A549 (cell line): ENCODE measurements at regions not wholly inside any gene's neighbourhood (a gene's known extent, or its start where the extent isn't known, plus 50 kb on each side); places are given as distances from the start of the nearest gene placed in this dataset.

Experiments
- CTCF ChIP-seq: fragments of >200 bp; sonication (Bioruptor Twin); formaldehyde crosslinking; IDR thresholded peaks from 3 replicates; pipeline ENCODE4 v1.5.1; 2016
- EHMT2 ChIP-seq: fragments of 200-600 bp; sonication (generic); IDR thresholded peaks from 2 replicates; pipeline ENCODE4 v1.6.1; 2016; ENCODE audit warnings: antibody characterized with exemption, low read depth, mild to moderate bottlenecking, moderate library complexity
- HOXB5 ChIP-seq: fragments of 250-450 bp; sonication (Bioruptor Pico); IDR thresholded peaks from 2 replicates; pipeline ENCODE4 v1.5.0; 2020; ENCODE audit warnings: mild to moderate bottlenecking, moderate library complexity
- NPAS2 ChIP-seq: fragments of 250-450 bp; sonication (Bioruptor Pico); IDR thresholded peaks from 2 replicates; pipeline ENCODE4 v1.8.0; 2022; ENCODE audit warnings: mild to moderate bottlenecking, moderate library complexity, borderline replicate concordance
- POLR2A ChIP-seq: IDR thresholded peaks from 2 replicates; pipeline ENCODE4 v1.6.1; 2012; ENCODE audit warnings: mild to moderate bottlenecking, low read length
- TFCP2L1 ChIP-seq: fragments of 250-450 bp; sonication (Bioruptor Pico); IDR thresholded peaks from 2 replicates; pipeline ENCODE4 v1.5.0; 2021; ENCODE audit warnings: mild to moderate bottlenecking

GRCh38 chr13:40386586-40386985 is 279.9 kb downstream of the FOXO1 start:
- TF ChIP-seq EHMT2 (no peak), CTCF (no peak), NPAS2 (no peak), POLR2A (no peak), TFCP2L1 (CRISPR knock-in tag) (no peak), HOXB5 (no peak)
